Non-pigmented ciliary epithelial cell (primary cell): ENCODE measurements at regions not wholly inside any gene's neighbourhood (a gene's known extent, or its start where the extent isn't known, plus 50 kb on each side); places are given as distances from the start of the nearest gene placed in this dataset.
"Not testable (repeated sequence)": the region's sequence is repeated elsewhere in the genome, so short reads cannot be mapped to it uniquely, and the experiment has no call there.

Experiments
- DNase-seq: peaks from one replicate; pipeline ENCODE4 v3.0.0-alpha.2; 2010; ENCODE audit warnings: low read depth

- DNase-seq = not testable (repeated sequence)
Observed at GRCh38 chr1:53399370-53400133, 59.6 kb upstream of the DMRTB1 start.

GRCh38 chr1:53400761-53401674, 58.2 kb upstream of the DMRTB1 start:
- DNase-seq = no peak

- no peak for DNase-seq
Observed at GRCh38 chr1:53401813-53402745, 57.1 kb upstream of the DMRTB1 start.

GRCh38 chr1:53402891-53403655, 56.1 kb upstream of the DMRTB1 start:
- DNase-seq = no peak

- DNase-seq = no peak
Observed at GRCh38 chr1:53405737-53406136, 53.5 kb upstream of the DMRTB1 start.

- DNase-seq = no peak
Observed at GRCh38 chr1:53406551-53407235, 52.5 kb upstream of the DMRTB1 start.

GRCh38 chr1:53408013-53408754, 51.0 kb upstream of the DMRTB1 start:
- DNase-seq = no peak

- no peak for DNase-seq
Observed at GRCh38 chr1:53408755-53409129, 50.5 kb upstream of the DMRTB1 start.

GRCh38 chr1:53409233-53409632, 50.0 kb upstream of the DMRTB1 start:
- no peak for DNase-seq
